HG03108 (cell line): ENCODE measurements at regions not wholly inside any gene's neighbourhood (a gene's known extent, or its start where the extent isn't known, plus 50 kb on each side); places are given as distances from the start of the nearest gene placed in this dataset.

Experiments
- ATAC-seq: cut with Tn5 transposase; IDR thresholded peaks from one replicate; pipeline ENCODE4 v1.9.1; 2021; ENCODE audit warnings: moderate library complexity; ENCODE audit not compliant: unreplicated experiment

DNA sequence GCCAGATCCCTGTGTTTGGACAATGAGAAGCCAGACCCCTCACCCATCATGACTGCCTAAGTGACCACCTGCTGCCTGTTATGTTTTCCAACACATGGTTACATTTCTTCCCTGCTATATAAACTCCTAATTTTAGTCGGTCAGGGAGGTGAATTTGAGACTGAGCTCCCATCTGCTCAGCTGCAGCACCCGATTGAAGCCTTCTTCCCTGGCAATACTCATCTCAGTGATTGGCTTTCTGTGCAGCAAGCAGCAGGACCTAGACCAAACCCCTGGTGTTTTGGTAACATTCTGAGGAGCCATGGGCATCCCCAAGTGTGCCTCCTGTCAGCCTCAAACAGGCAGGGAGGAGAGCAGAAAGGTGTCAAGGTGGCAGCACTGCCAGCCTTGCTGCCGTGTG is 141.2 kb downstream of the CD8B2 start:
- no peak for ATAC-seq

- no peak for ATAC-seq
Observed at GRCh38 chr2:106629981-106630380, 142.8 kb downstream of the CD8B2 start.

DNA sequence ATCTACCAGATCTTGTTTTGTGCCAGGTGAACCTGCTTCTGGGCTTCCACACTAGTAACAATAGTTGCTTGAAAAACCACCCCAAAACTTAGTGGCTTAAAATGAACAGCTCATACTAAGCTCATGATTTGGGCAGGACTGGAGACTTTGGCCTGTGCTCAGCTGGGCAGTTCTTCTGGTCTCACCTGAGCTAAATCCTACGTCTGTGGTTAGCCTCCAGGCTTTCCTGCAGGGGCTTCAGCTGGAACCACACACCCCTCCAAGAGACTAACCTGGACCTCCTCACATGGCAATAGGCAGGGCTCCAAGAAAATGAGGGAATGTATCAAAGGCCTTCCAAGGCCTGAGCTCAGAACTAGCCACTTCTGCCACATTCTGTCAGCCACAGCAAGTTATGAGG is 144.1 kb downstream of the CD8B2 start:
- no peak for ATAC-seq

DNA sequence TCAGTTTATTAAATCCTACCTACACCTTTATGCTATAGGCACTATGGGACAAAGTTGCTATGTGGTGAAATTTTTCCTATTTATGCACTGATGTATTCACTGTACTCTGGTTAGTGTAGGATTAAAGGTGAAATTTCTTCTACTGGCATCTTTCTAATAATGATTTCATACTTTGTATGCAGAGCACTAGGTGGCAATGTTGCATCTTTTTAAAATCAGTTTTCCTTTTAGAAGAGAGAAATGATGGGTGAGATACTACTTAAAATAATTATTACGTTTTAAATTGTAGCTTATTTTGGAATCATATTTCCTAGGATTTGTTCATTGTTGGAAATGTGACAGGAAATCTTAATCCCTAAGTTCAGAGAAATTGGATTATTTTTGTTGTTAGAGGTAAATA is 150.9 kb downstream of the CD8B2 start:
- ATAC-seq, result no peak

GRCh38 chr2:106638580-106638979 is 151.4 kb downstream of the CD8B2 start:
- no peak for ATAC-seq

GRCh38 chr2:106642679-106643078 is 155.5 kb downstream of the CD8B2 start:
- ATAC-seq, result no peak

DNA sequence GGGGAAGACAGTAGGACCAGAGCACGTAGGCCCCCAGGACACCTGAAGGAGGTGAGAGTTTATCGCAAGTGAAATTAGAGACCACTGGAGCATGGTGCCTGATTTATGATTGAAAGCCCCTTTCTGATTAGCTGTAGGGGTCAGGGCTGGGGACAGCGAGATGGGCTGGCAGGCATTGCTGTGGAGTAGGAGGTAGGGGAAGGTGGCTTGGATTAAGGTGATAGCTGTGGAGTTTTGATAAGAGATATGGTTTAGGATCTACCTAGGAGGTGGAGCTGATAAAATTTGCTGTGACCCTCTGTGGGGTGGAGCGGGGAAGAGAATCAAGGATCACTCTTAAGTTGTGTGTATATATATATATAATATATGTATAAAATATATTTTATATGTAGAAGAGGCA is 157.5 kb downstream of the CD8B2 start:
- ATAC-seq, result no peak

GRCh38 chr2:106646605-106647004 is 159.4 kb downstream of the CD8B2 start:
- ATAC-seq, result no peak

- no peak for ATAC-seq
Observed at GRCh38 chr2:106649306-106649705, 162.1 kb downstream of the CD8B2 start.

DNA sequence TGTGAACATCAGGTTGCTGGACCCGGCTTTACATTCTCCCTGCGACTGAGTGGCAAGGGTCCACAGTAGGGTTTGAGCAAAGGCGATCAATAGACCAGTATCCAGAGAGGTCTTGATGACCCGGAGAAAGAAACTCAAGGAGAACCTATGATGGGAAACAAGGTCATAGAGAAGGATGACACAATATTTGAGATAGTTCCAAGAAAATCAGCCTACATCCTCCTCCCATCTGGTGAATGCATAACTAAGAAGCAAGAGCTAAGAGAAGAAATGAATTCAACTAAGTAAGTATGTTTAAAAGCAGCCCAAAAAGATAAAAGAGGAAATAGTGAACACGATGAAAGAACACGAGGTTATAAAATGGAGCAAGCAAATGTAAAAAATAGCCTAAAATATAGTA is 166.3 kb downstream of the CD8B2 start:
- no peak for ATAC-seq

DNA sequence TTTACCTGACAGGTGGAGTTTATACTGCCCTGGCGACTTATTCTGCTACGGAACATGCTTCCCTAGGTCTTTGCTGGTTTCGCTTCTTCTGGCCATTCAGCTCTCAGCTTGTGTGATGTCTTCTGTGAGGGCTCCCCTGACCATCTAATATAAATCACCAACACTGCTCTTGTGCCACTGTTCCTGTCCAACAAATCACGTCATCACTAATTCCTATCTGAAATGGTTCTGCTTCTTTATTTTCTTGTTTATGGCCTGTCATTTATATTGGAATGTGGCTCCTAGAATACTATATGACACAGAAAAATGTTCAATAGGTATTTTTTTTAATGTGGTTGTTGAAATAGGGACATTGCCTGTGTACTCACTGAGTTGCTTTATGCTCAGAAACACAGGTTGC is 171.5 kb downstream of the CD8B2 start:
- no peak for ATAC-seq

- ATAC-seq, result peak; percentile 59
Observed at GRCh38 chr2:106664669-106665068, 177.5 kb downstream of the CD8B2 start.

- no peak for ATAC-seq
Observed at GRCh38 chr2:106667478-106668070, 180.4 kb downstream of the CD8B2 start.

DNA sequence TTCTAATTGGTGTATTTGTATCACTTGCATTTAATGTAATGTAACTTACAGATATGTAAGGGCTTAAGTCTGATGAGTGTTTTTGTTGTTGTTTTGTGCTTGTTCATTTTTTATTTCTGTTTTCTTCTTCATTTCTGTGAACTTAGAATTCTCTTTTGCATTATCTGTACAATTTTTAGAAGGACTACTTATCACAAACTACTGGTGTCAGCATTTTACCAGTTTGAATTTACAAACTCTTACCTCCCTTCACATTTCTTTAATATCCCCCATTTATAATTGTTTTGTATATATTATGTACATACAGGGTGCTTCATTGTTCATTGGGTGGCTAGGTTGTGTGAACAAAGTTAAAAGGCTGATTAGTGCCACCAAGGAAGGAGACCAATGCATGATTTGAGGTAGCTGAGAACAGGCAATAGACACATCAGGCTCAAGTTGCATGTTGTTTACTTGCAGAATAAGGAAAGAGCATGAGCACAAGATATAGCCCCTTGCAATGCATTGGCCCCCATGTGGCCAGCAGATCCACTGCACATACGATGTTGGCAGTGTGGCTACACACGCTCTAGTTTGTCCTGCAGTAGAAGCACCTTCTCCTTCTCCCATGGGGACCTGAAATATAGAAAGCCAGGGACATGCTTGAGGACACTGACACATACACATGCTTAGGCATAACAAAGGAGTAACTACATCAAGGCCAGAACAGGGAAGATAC is 198.2 kb downstream of the CD8B2 start:
- no peak for ATAC-seq

DNA sequence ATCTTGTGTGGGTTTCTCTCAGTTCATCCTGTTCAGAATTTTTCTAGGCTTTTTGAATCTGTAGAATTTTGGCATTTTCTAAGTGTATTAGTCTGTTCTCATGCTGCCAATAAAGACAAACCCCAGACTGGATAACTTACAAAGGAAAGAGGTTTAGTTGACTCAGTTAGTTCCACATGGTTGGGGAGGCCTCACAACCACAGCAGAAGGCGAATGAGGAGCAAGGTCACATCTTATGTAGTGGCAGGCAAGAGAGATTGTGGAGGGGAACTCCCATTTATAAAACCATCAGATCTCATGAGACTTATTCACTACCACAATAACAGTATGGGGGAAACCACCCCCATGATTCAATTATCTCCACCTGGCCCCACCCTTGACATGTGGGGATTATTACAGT is 199.2 kb downstream of the ST6GAL2 start:
- no peak for ATAC-seq

DNA sequence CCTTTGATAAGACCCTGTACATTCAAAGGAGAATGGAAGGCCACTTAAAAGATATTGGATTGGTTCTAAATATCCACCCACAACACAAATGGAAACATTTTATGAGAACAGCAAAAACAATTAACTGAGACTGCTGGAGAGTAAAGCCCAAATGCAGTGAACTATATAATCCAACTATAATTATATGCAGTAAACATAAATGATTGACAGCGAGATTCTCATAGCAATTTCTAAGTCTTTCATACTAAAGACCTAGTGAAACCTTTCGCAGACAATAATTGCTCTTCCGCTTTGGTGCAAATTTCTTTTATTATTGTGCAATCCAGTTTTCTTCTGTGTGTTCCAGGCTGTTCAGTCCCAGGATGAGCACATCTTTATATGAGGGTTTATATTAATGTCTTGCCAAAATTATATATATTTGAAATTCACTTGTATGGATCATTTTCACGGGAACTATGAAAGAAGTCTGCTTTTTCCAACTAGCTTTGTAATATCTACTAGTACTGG is 190.9 kb downstream of the ST6GAL2 start:
- no peak for ATAC-seq

DNA sequence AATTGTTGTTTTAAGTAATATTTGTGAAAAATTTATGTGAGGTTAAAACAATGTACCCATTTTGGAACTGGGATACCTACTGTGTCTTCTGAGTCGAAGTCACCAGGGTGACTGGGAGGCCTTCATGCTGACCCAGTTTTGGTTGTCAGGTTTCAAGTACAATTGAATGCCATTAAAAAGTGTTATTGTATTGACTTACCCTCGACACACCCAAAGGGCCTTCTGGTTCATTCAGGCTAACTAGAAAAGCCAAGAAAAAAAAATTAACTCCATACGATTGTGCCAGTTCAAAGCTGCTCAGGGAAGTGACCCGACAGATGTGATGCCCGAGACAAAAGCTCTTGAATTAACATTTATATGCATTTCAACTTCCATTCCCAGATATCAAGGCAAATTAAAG is 190.0 kb downstream of the ST6GAL2 start:
- no peak for ATAC-seq

GRCh38 chr2:106700616-106701015 is 185.4 kb downstream of the ST6GAL2 start:
- ATAC-seq, result no peak

- no peak for ATAC-seq
Observed at GRCh38 chr2:106701203-106702022, 184.6 kb downstream of the ST6GAL2 start.

GRCh38 chr2:106703161-106703560 is 182.8 kb downstream of the ST6GAL2 start:
- ATAC-seq, result no peak

- ATAC-seq, result no peak
Observed at GRCh38 chr2:106704798-106705197, 181.2 kb downstream of the ST6GAL2 start.

GRCh38 chr2:106705877-106706276 is 180.1 kb downstream of the ST6GAL2 start:
- ATAC-seq, result no peak
